ENCODE measurements at regions not wholly inside any gene's neighbourhood (a gene's known extent, or its start where the extent isn't known, plus 50 kb on each side); places are given as distances from the start of the nearest gene placed in this dataset.
A peak's percentile ranks its signal among the peaks of the same experiment; 100 is the strongest.

DNA sequence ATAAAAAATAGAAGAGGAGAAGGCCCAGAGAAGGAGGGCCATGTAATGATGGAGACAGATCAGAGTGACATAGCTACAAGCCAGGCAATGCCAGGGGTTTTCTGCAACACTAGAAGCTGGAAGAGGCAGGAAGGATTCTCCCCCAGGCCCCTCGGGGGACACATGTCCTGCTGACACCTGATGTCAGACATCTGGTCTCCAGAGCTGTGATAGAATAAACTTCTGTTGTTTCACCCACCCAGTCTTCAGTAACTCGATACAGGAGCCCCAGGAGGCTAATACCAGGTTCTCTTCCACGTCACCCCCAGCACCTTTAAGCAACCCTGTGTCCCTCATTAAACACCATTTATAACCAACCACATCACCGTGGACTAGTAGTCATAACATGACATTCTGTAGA is 94.9 kb downstream of the TMEM130 start:
- Histone ChIP-seq H3K79me2 (ENCODE audit: insufficient read depth, low read length) (no peaks in the 10 kb centered on the region), H3K4me1 (ENCODE audit: insufficient read depth, low read length) (peaks cover 5% of the 10 kb centered on the region; the same call in 1 of the 2 replicates), H3K79me1 (ENCODE audit: insufficient read depth, low read depth, low read length, poor library complexity, severe bottlenecking) (no peaks in the 10 kb centered on the region), H2AFZ (ENCODE audit: low read length) (no peak overlapping the region), H3K14ac (ENCODE audit: insufficient read depth, low read length) (no peak overlapping the region), H3K23me2 (ENCODE audit: insufficient read length, low read depth, low read length, poor library complexity, severe bottlenecking) (peaks cover 7% of the 10 kb centered on the region), H2BK5ac (ENCODE audit: insufficient read length, low read length) (no peak overlapping the region), H3K4ac (ENCODE audit: low read depth, low read length) (no peak overlapping the region), H2BK12ac (ENCODE audit: insufficient read length, low read depth, low read length) (no peak overlapping the region), H3T11ph (ENCODE audit: low read length) (no peak overlapping the region), H2AK5ac (ENCODE audit: insufficient read length, low read length) (no peak overlapping the region), H3K56ac (ENCODE audit: insufficient read length, low read depth, low read length) (no peak overlapping the region), H3K23ac (ENCODE audit: insufficient read length, low read depth, low read length) (no peak overlapping the region), H3K9me3 (ENCODE audit: control insufficient read depth, low read depth, low read length) (no peaks in the 10 kb centered on the region), H3K27ac (ENCODE audit: insufficient read length, low read depth, low read length) (no peak overlapping the region), H4K8ac (replicated peaks; ENCODE audit: insufficient read length, low read depth, low read length) (no peak overlapping the region), H3K27me3 (ENCODE audit: insufficient read depth, low read length) (no peaks in the 10 kb centered on the region), H3K4me2 (ENCODE audit: insufficient read depth, insufficient read length, low read length) (no peak overlapping the region), H4K20me1 (ENCODE audit: control insufficient read depth, insufficient read depth, insufficient read length) (no peaks in the 10 kb centered on the region), H4K91ac (ENCODE audit: insufficient read length, low read depth, low read length) (no peak overlapping the region), H3K18ac (ENCODE audit: insufficient read length, low read depth, low read length) (no peak overlapping the region), H2BK120ac (ENCODE audit: low read depth, low read length, poor library complexity, severe bottlenecking) (no peak overlapping the region), H4K5ac (ENCODE audit: insufficient read length, low read depth, low read length) (no peak overlapping the region), H2BK15ac (ENCODE audit: low read depth, low read length) (no peak overlapping the region), H2BK20ac (ENCODE audit: low read depth, low read length, poor library complexity, severe bottlenecking) (no peak overlapping the region), H3K9ac (ENCODE audit: extremely low read depth, insufficient read length, low read length) (no peak overlapping the region)
- WGBS (ENCODE audit: extremely low coverage, insufficient read length, low lambda C conversion rate): no CpG with 5 or more reads among the region's 4 CpGs
- no peaks in the 10 kb centered on the region for H3K9me3 Mint-ChIP-seq
- TF ChIP-seq, protein P1, sequence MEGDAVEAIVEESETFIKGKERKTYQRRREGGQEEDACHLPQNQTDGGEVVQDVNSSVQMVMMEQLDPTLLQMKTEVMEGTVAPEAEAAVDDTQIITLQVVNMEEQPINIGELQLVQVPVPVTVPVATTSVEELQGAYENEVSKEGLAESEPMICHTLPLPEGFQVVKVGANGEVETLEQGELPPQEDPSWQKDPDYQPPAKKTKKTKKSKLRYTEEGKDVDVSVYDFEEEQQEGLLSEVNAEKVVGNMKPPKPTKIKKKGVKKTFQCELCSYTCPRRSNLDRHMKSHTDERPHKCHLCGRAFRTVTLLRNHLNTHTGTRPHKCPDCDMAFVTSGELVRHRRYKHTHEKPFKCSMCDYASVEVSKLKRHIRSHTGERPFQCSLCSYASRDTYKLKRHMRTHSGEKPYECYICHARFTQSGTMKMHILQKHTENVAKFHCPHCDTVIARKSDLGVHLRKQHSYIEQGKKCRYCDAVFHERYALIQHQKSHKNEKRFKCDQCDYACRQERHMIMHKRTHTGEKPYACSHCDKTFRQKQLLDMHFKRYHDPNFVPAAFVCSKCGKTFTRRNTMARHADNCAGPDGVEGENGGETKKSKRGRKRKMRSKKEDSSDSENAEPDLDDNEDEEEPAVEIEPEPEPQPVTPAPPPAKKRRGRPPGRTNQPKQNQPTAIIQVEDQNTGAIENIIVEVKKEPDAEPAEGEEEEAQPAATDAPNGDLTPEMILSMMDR (conservative IDR thresholded peaks at IDR 0.05): no peak
- no peaks in the 10 kb centered on the region for H3K36me3 Mint-ChIP-seq (ENCODE audit: insufficient read depth in 1 of 3, low read depth in 3 of 3)
- H3K4me3 Mint-ChIP-seq: no peak overlapping the region; a peak in 1 of 5 replicates
- H3K27me3 Mint-ChIP-seq (ENCODE audit: low read depth): peaks cover 23% of the 10 kb centered on the region
- DNase-seq: no peak
- H3K4me1 Mint-ChIP-seq: peaks cover 26 to 40% of the 10 kb centered on the region in 2 experiments
- peak overlapping the region in 1 of 3 experiments; percentile 42; a peak in 1 of 7 replicates for H3K27ac Mint-ChIP-seq

Data from H9 (cell line).